ENCODE measurements at regions not wholly inside any gene's neighbourhood (a gene's known extent, or its start where the extent isn't known, plus 50 kb on each side); places are given as distances from the start of the nearest gene placed in this dataset.

- WGBS, 2 donors (ENCODE audit: low coverage in 1 of 2): 8 to 11% methylated on average over 1 to 2 of the region's 2 CpGs
- no peak overlapping the region for H3K4me3 ChIP-seq
- H3K4me1 ChIP-seq: no peaks in the 10 kb centered on the region
- no peak overlapping the region for H3K27ac ChIP-seq
- TF ChIP-seq CTCF (IDR thresholded peaks at IDR 0.05) (no peak), EP300 (IDR thresholded peaks at IDR 0.05) (no peak), POLR2A (IDR thresholded peaks at IDR 0.05) (no peak), POLR2AphosphoS5 (IDR thresholded peaks at IDR 0.05) (no peak)
- no peak for ATAC-seq
- H3K9me3 ChIP-seq: no peaks in the 10 kb centered on the region
- H3K27me3 ChIP-seq: no peaks in the 10 kb centered on the region
- H3K36me3 ChIP-seq: no peaks in the 10 kb centered on the region
Measured at GRCh38 chr14:28671425-28671824, 95.2 kb upstream of the FOXG1 start.

DNA sequence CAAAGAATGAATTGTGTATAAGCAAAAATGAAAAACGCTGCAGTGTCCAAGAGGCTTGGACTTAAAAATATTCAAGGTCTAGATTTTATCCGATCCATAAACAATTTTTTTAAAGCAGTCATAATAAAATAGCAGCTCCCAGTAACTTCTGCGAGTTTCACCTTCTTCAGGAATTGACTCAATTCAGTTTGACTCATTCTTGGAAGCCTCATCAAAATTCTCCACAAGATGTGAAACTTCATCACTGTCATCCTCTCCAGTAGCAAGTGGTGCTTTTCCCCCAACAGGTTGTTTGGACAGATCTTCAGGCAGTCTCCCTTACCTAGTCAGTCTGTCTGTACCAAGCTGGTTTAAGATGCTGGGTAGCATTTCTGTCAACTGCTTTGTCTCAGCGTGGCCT, 93.5 kb upstream of the FOXG1 start:
- Histone ChIP-seq H3K4me1 (no peaks in the 10 kb centered on the region), H3K36me3 (no peaks in the 10 kb centered on the region), H3K27ac (no peak overlapping the region), H3K9me3 (no peaks in the 10 kb centered on the region), H3K4me3 (no peak overlapping the region), H3K27me3 (no peaks in the 10 kb centered on the region)
- WGBS, 2 donors (ENCODE audit: low coverage in 1 of 2): 55 to 58% methylated on average over 4 of the region's 4 CpGs
- TF ChIP-seq CTCF (IDR thresholded peaks at IDR 0.05) (no peak), POLR2AphosphoS5 (IDR thresholded peaks at IDR 0.05) (no peak), POLR2A (IDR thresholded peaks at IDR 0.05) (no peak), EP300 (IDR thresholded peaks at IDR 0.05) (no peak)
- no peak for ATAC-seq

DNA sequence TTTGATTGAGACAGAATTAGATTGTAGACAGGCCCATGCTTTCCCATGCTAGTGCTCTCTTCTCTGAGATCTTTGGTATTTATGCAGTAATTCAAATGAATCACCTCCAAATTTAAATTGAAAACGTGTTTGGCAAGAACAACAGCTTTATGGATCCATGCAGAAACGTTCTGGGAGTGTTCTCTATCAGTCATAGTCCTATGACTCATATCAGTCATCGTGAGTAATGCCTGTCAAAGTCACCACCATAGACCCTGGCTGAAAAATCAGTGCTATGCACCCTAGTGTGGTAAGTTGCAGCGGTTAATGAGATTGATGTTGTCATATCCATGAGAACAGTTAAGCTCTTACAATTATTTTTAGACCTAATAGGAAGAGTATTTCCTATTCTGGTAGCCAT, 90.1 kb upstream of the FOXG1 start:
- 43 to 48% methylated on average over 3 to 4 of the region's 4 CpGs for WGBS, 2 donors (ENCODE audit: low coverage in 1 of 2)

DNA sequence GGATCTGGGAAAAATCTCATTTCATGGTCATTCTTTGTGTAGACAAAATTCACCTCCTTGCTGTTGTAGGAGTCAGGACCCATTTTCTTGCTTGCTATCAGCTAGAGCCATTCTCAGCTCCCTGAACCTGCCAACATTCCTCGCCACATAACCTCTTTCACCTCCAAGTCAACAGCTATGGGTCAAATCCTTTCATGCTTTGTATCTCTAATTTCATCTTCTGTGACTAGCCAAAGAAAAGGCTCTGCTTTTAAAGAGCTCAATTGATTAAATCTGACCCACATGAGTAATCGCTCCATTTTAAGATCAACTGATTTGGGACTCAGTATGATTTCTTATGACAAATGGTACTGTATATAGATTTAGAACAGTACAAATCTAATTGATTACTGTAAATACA, 89.2 kb upstream of the FOXG1 start:
- Histone ChIP-seq H3K4me3 (no peak overlapping the region), H3K36me3 (no peaks in the 10 kb centered on the region), H3K4me1 (no peaks in the 10 kb centered on the region), H3K27ac (no peak overlapping the region), H3K9me3 (no peaks in the 10 kb centered on the region), H3K27me3 (no peaks in the 10 kb centered on the region)
- 81 to 93% methylated on average over 2 of the region's 2 CpGs for WGBS, 2 donors (ENCODE audit: low coverage in 1 of 2)
- TF ChIP-seq POLR2AphosphoS5 (IDR thresholded peaks at IDR 0.05) (no peak), POLR2A (IDR thresholded peaks at IDR 0.05) (no peak), CTCF (IDR thresholded peaks at IDR 0.05) (no peak), EP300 (IDR thresholded peaks at IDR 0.05) (no peak)
- ATAC-seq: no peak

More for the DNA sequence above, 90.1 kb upstream of the FOXG1 start:
- TF ChIP-seq POLR2A (IDR thresholded peaks at IDR 0.05) (no peak), CTCF (IDR thresholded peaks at IDR 0.05) (no peak), EP300 (IDR thresholded peaks at IDR 0.05) (no peak), POLR2AphosphoS5 (IDR thresholded peaks at IDR 0.05) (no peak)
- no peaks in the 10 kb centered on the region for H3K4me1 ChIP-seq
- no peaks in the 10 kb centered on the region for H3K27me3 ChIP-seq
- ATAC-seq: no peak
- no peaks in the 10 kb centered on the region for H3K36me3 ChIP-seq
- H3K27ac ChIP-seq: no peak overlapping the region
- H3K4me3 ChIP-seq: no peak overlapping the region
- no peaks in the 10 kb centered on the region for H3K9me3 ChIP-seq

GRCh38 chr14:28678887-28679286, 87.7 kb upstream of the FOXG1 start:
- Histone ChIP-seq H3K4me1 (no peaks in the 10 kb centered on the region), H3K9me3 (no peaks in the 10 kb centered on the region), H3K4me3 (no peak overlapping the region), H3K27me3 (no peaks in the 10 kb centered on the region), H3K27ac (no peak overlapping the region), H3K36me3 (no peaks in the 10 kb centered on the region)
- ATAC-seq: no peak
- TF ChIP-seq POLR2A (IDR thresholded peaks at IDR 0.05): no peak
- TF ChIP-seq EP300 (IDR thresholded peaks at IDR 0.05): no peak
- TF ChIP-seq POLR2AphosphoS5 (IDR thresholded peaks at IDR 0.05): no peak
- TF ChIP-seq CTCF (IDR thresholded peaks at IDR 0.05): no peak
- 13 to 17% methylated on average over 2 of the region's 2 CpGs for WGBS, 2 donors (ENCODE audit: low coverage in 1 of 2)

Measured in gastroesophageal sphincter (tissue), 4 donors.